AG04450 (cell line): ENCODE measurements at regions not wholly inside any gene's neighbourhood (a gene's known extent, or its start where the extent isn't known, plus 50 kb on each side); places are given as distances from the start of the nearest gene placed in this dataset.

ENCODE experiments used
- CTCF ChIA-PET: fragments of 300-600, 350-600 bp; formaldehyde crosslinking; extraction: SDS; loops from one replicate; lab custom pipeline; 2022; ENCODE audit warnings: antibody characterized with exemption, inconsistent platforms; lab: Charles Lee
- POLR2A ChIA-PET: fragments of 350-600 bp; formaldehyde crosslinking; extraction: SDS; loops from one replicate; lab custom pipeline; 2021; ENCODE audit warnings: antibody characterized with exemption, inconsistent platforms; lab: Yijun Ruan, JAX
- DNase-seq: peaks from one replicate; pipeline ENCODE4 v3.0.0-alpha.2; 2011; ENCODE audit warnings: low read depth, low spot score
- H3K27ac ChIP-seq: one replicate; pipeline ENCODE4 v1.5.1; 2012; ENCODE audit warnings: low read depth, low read length, control low read depth
- H3K27me3 ChIP-seq: one replicate; pipeline ENCODE4 v1.6.0; 2012; ENCODE audit warnings: low read length; ENCODE audit not compliant: control insufficient read depth, insufficient read depth
- H3K4me3 ChIP-seq: 2 replicates; pipeline ENCODE4 v1.5.1; 2011; ENCODE audit warnings: mild to moderate bottlenecking, low read depth, low read length, control low read depth
- H3K9me3 ChIP-seq: 2 replicates; pipeline ENCODE4 v1.5.1; 2012; ENCODE audit warnings: low read length; ENCODE audit not compliant: control insufficient read depth, insufficient read depth
- TF ChIP-seq, protein P1 (sequence below): IDR thresholded peaks from 2 replicates; pipeline ENCODE4 v1.5.1; 2011; ENCODE audit warnings: low read depth, low read length, control low read depth, inconsistent platforms

- H3K4me3 ChIP-seq: no peak overlapping the region
- ChIA-PET POLR2A (no interaction called here), CTCF (no interaction called here)
- no peak overlapping the region for H3K27ac ChIP-seq
- no peaks in the 10 kb centered on the region; the same call in 1 of the 2 replicates for H3K9me3 ChIP-seq
- H3K27me3 ChIP-seq: no peaks in the 10 kb centered on the region
- DNase-seq: no peak
- TF ChIP-seq, protein P1, sequence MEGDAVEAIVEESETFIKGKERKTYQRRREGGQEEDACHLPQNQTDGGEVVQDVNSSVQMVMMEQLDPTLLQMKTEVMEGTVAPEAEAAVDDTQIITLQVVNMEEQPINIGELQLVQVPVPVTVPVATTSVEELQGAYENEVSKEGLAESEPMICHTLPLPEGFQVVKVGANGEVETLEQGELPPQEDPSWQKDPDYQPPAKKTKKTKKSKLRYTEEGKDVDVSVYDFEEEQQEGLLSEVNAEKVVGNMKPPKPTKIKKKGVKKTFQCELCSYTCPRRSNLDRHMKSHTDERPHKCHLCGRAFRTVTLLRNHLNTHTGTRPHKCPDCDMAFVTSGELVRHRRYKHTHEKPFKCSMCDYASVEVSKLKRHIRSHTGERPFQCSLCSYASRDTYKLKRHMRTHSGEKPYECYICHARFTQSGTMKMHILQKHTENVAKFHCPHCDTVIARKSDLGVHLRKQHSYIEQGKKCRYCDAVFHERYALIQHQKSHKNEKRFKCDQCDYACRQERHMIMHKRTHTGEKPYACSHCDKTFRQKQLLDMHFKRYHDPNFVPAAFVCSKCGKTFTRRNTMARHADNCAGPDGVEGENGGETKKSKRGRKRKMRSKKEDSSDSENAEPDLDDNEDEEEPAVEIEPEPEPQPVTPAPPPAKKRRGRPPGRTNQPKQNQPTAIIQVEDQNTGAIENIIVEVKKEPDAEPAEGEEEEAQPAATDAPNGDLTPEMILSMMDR: no peak
Measured at GRCh38 chr4:149218672-149219071, 597.0 kb downstream of the IQCM start.

GRCh38 chr4:149214301-149214700 lies 601.3 kb downstream of the IQCM start:
- H3K4me3 ChIP-seq: no peak overlapping the region
- TF ChIP-seq, protein P1: no peak
- no peak overlapping the region for H3K27ac ChIP-seq
- H3K27me3 ChIP-seq: no peaks in the 10 kb centered on the region
- no peak for DNase-seq
- ChIA-PET CTCF (no interaction called here), POLR2A (no interaction called here)
- H3K9me3 ChIP-seq: no peaks in the 10 kb centered on the region; the same call in 1 of the 2 replicates

DNA sequence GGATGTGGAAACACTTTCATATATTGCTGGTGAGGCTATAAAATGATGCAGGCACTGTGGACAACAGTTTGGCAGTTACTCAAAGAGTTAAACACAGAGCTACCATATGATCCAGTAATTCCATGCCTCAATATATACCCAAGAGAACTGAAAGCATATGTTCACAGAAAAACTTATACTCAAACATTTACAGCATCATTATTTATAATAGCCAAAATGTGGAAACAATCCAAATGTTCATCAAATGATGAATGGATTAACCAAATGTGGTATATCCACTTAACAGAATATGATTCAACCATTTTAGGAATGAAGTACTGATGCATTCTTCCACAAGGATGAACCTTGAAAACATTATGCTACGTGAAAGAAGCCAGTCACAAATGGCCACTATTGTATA lies 603.8 kb downstream of the IQCM start:
- Histone ChIP-seq H3K27ac (no peak overlapping the region), H3K4me3 (no peak overlapping the region), H3K27me3 (no peaks in the 10 kb centered on the region), H3K9me3 (no peaks in the 10 kb centered on the region)
- ChIA-PET CTCF (no interaction called here), POLR2A (no interaction called here)
- TF ChIP-seq, protein P1: no peak
- no peak for DNase-seq

- H3K27ac ChIP-seq: no peak overlapping the region
- no peaks in the 10 kb centered on the region for H3K27me3 ChIP-seq
- ChIA-PET POLR2A (no interaction called here), CTCF (no interaction called here)
- no peak for DNase-seq
- H3K4me3 ChIP-seq: no peak overlapping the region
- TF ChIP-seq, protein P1: no peak
- H3K9me3 ChIP-seq: no peaks in the 10 kb centered on the region
Measured at GRCh38 chr4:149203256-149204001, 612.2 kb downstream of the IQCM start.

DNA sequence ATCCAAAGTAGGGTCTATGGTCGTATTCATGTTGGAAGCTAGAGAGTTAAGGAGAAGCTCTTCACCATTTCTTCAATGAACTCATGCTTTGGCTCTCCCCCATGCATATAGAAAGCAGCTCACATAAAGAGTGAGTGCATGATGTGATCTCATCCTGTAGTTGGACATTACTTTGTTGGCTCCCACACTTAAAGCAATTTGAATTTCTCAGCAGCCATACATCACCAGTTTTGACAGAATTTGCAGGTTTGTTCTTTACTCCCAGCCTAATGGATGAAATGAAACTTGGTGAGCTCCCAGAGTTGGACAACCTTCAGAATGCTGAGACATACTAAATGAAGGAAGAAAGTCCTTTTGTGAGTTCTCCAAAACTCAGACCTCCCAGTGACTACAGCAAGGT lies 613.5 kb downstream of the IQCM start:
- H3K27me3 ChIP-seq: no peaks in the 10 kb centered on the region
- TF ChIP-seq, protein P1: no peak
- H3K9me3 ChIP-seq: no peaks in the 10 kb centered on the region
- no peak overlapping the region for H3K27ac ChIP-seq
- CTCF ChIA-PET: no interaction called here
- H3K4me3 ChIP-seq: no peak overlapping the region
- no peak for DNase-seq
- POLR2A ChIA-PET: no interaction called here
